K562 (cell line): ENCODE measurements at regions not wholly inside any gene's neighbourhood (a gene's known extent, or its start where the extent isn't known, plus 50 kb on each side); places are given as distances from the start of the nearest gene placed in this dataset.

Source experiments
- ARNT ChIP-seq, 2 experiments: fragments of 450-650 bp; IDR thresholded peaks; 2 replicates each; pipeline ENCODE4 v1.6.1; 2016; ENCODE audit warnings: mild to moderate bottlenecking in 1 of 2
- BRD9 ChIP-seq: fragments of 450-650 bp; IDR thresholded peaks from 2 replicates; pipeline ENCODE4 v1.6.1; 2018; ENCODE audit warnings: low read depth; ENCODE audit not compliant: partially characterized antibody
- CTBP1 ChIP-seq: fragments of 450-650 bp; IDR thresholded peaks from 2 replicates; pipeline ENCODE4 v1.6.1; 2016; ENCODE audit warnings: borderline replicate concordance
- E2F1 ChIP-seq: sonication (generic); formaldehyde crosslinking; IDR thresholded peaks from 2 replicates; pipeline ENCODE4 v1.8.1; 2023; ENCODE audit warnings: mild to moderate bottlenecking, missing genetic modification reagents, moderate library complexity
- EP400 ChIP-seq: fragments of 450-650 bp; IDR thresholded peaks from 2 replicates; pipeline ENCODE4 v1.6.1; 2017; ENCODE audit warnings: antibody characterized with exemption, mild to moderate bottlenecking, moderate library complexity
- ETV6 ChIP-seq, 3 experiments: fragments of 150-350 bp in 1 of 3; sonication (generic) in 1 of 3; formaldehyde crosslinking in 1 of 3; IDR thresholded peaks; 2 replicates each; pipeline versions ENCODE4 v1.6.1 to v1.8.0; 2014 to 2022; ENCODE audit warnings: borderline replicate concordance in 2 of 3, low read depth in 2 of 3, antibody characterized with exemption in 1 of 3, low read length in 1 of 3, mild to moderate bottlenecking in 1 of 3, missing genetic modification reagents in 1 of 3
- FOXJ2 ChIP-seq: fragments of 200-800 bp; sonication (Bioruptor generic); IDR thresholded peaks from 2 replicates; pipeline ENCODE4 v1.6.1; 2016; ENCODE audit warnings: missing genetic modification characterization, missing compliant biosample characterization
- KAT8 ChIP-seq: fragments of 450-650 bp; IDR thresholded peaks from 2 replicates; pipeline ENCODE4 v1.6.1; 2016; ENCODE audit warnings: low read depth, mild to moderate bottlenecking
- MBD2 ChIP-seq: sonication (generic); IDR thresholded peaks from 2 replicates; pipeline ENCODE4 v1.6.1; 2016; ENCODE audit warnings: low read depth, borderline replicate concordance
- MEF2D ChIP-seq: conservative IDR thresholded peaks from 2 replicates; pipeline ENCODE4 v1.6.1; 2016; ENCODE audit warnings: low read depth, missing genetic modification characterization, missing compliant biosample characterization
- NCOA1 ChIP-seq: fragments of 450-650 bp; IDR thresholded peaks from 2 replicates; pipeline ENCODE4 v1.6.1; 2016; ENCODE audit warnings: low read depth
- NRF1 ChIP-seq, 2 experiments: fragments of 450-650 bp; IDR thresholded peaks in 1 of 2; conservative IDR thresholded peaks in 1 of 2; 2 replicates each; pipeline ENCODE4 v1.6.1; 2014; ENCODE audit warnings: mild to moderate bottlenecking in 2 of 2
- PTTG1 ChIP-seq: fragments of 450-650 bp; IDR thresholded peaks from 2 replicates; pipeline ENCODE4 v1.6.1; 2016; ENCODE audit warnings: low read depth, mild to moderate bottlenecking, missing genetic modification characterization, missing compliant biosample characterization
- RCOR1 ChIP-seq, 2 experiments: IDR thresholded peaks; 2 replicates each; pipeline ENCODE4 v1.6.1; 2012; ENCODE audit warnings: low read depth in 2 of 2, low read length in 2 of 2, borderline replicate concordance in 1 of 2, improper control_type of control experiment in 1 of 2
- RNF219 ChIP-seq: fragments of 250-450 bp; sonication (Bioruptor Pico); IDR thresholded peaks from 2 replicates; pipeline ENCODE4 v1.5.0; 2022; ENCODE audit warnings: mild to moderate bottlenecking
- SIN3A ChIP-seq, 2 experiments: fragments of 150-350 bp in 1 of 2; IDR thresholded peaks; 2 replicates each; pipeline ENCODE4 v1.6.1; 2011 to 2016; ENCODE audit warnings: borderline replicate concordance in 2 of 2, low read depth in 2 of 2, low read length in 2 of 2, mild to moderate bottlenecking in 2 of 2, moderate library complexity in 2 of 2; ENCODE audit not compliant: control insufficient read depth in 1 of 2
- SIRT6 ChIP-seq: IDR thresholded peaks from one replicate; pipeline ENCODE4 v1.6.1; 2012; ENCODE audit warnings: low read depth, mild to moderate bottlenecking, control low read depth, inconsistent platforms, low read length, moderate library complexity
- SOX6 ChIP-seq: fragments of 450-650 bp; IDR thresholded peaks from 2 replicates; pipeline ENCODE4 v1.6.1; 2014; ENCODE audit warnings: mild to moderate bottlenecking
- SUPT5H ChIP-seq: fragments of 450-650 bp; IDR thresholded peaks from 2 replicates; pipeline ENCODE4 v1.6.1; 2016
- ZNF239 ChIP-seq: fragments of 250-450 bp; sonication (Bioruptor Pico); IDR thresholded peaks from 2 replicates; pipeline ENCODE4 v1.4.0; 2020; ENCODE audit warnings: mild to moderate bottlenecking
- TF ChIP-seq, protein P1 (sequence below): sonication (generic); formaldehyde crosslinking; IDR thresholded peaks from 2 replicates; pipeline ENCODE4 v1.8.1; 2023; ENCODE audit warnings: mild to moderate bottlenecking, missing genetic modification reagents
- TF ChIP-seq, protein P2 (sequence below): sonication (generic); formaldehyde crosslinking; IDR thresholded peaks from 2 replicates; pipeline ENCODE4 v1.9.0; 2022; ENCODE audit warnings: mild to moderate bottlenecking, missing genetic modification reagents

- TF ChIP-seq FOXJ2 (tag) (peak; percentile 30; the same call in 1 of the 2 replicates), ZNF239 (no peak), SUPT5H (peak; percentile 84), SIN3A (IDR thresholded peaks at IDR 0.05; ENCODE audit: borderline replicate concordance in 2 of 2, control insufficient read depth in 1 of 2, low read depth in 2 of 2, low read length in 2 of 2) (peak in 1 of 2 experiments; percentile 54; a peak in 1 of 4 replicates), ARNT (IDR thresholded peaks at IDR 0.05) (peak; percentile 4 to 61; a peak in 1 of 4 replicates), SOX6 (0 out of 2 replicates have a peak, but pooled peaks have one; percentile 37), ETV6 (IDR thresholded peaks at IDR 0.05; ENCODE audit: borderline replicate concordance in 1 of 2, low read depth in 2 of 2, low read length in 1 of 2) (0 out of 4 replicates have a peak, but pooled peaks of 1 of the 2 experiments have one; percentile 26), ETV6 (CRISPR knock-in tag; IDR thresholded peaks at IDR 0.05; ENCODE audit: borderline replicate concordance) (no peak), BRD9 (peak; percentile 63), EP400 (peak; percentile 85), MBD2 (peak; percentile 42), RCOR1 (IDR thresholded peaks at IDR 0.05; ENCODE audit: borderline replicate concordance in 1 of 2, low read depth in 2 of 2, low read length in 2 of 2) (no peak; a peak in 1 of 4 replicates), NCOA1 (peak; percentile 43), PTTG1 (tag) (no peak), NRF1 (conservative IDR thresholded peaks at IDR 0.05 in 1 of 2, IDR thresholded peaks at IDR 0.05 in 1 of 2) (peak; percentile 95 to 96), RNF219 (no peak), E2F1 (no peak), KAT8 (no peak), SIRT6 (no peak), MEF2D (peak; percentile 51; the same call in 1 of the 2 replicates), CTBP1 (peak; percentile 60; the same call in 1 of the 2 replicates)
- TF ChIP-seq, protein P1, sequence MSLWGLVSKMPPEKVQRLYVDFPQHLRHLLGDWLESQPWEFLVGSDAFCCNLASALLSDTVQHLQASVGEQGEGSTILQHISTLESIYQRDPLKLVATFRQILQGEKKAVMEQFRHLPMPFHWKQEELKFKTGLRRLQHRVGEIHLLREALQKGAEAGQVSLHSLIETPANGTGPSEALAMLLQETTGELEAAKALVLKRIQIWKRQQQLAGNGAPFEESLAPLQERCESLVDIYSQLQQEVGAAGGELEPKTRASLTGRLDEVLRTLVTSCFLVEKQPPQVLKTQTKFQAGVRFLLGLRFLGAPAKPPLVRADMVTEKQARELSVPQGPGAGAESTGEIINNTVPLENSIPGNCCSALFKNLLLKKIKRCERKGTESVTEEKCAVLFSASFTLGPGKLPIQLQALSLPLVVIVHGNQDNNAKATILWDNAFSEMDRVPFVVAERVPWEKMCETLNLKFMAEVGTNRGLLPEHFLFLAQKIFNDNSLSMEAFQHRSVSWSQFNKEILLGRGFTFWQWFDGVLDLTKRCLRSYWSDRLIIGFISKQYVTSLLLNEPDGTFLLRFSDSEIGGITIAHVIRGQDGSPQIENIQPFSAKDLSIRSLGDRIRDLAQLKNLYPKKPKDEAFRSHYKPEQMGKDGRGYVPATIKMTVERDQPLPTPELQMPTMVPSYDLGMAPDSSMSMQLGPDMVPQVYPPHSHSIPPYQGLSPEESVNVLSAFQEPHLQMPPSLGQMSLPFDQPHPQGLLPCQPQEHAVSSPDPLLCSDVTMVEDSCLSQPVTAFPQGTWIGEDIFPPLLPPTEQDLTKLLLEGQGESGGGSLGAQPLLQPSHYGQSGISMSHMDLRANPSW (CRISPR knock-in tag) = 0 out of 2 replicates have a peak, but pooled peaks have one; percentile 7
- TF ChIP-seq, protein P2, sequence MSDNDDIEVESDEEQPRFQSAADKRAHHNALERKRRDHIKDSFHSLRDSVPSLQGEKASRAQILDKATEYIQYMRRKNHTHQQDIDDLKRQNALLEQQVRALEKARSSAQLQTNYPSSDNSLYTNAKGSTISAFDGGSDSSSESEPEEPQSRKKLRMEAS (CRISPR knock-in tag) = 0 out of 2 replicates have a peak, but pooled peaks have one; percentile 31
Measured at GRCh38 chr2:61764035-61764800, 89.6 kb downstream of the FAM161A start (continued).
